Right atrium auricular region (tissue), 2 donors: ENCODE measurements at regions not wholly inside any gene's neighbourhood (a gene's known extent, or its start where the extent isn't known, plus 50 kb on each side); places are given as distances from the start of the nearest gene placed in this dataset.

ENCODE experiments used
- DNase-seq: peaks from one replicate; pipeline ENCODE4 v3.0.0-alpha.2; 2019; ENCODE audit warnings: low spot score
- H3K27ac ChIP-seq, 2 donors: fragments of 200-600 bp; sonication (generic); 1 replicate in 1 of 2; 2 replicates in 1 of 2; pipeline ENCODE4 v1.5.1; 2016 to 2019
- H3K27me3 ChIP-seq, 2 donors: fragments of 200-600 bp; sonication (generic); one replicate each; pipeline versions ENCODE4 v1.5.1 to v1.6.0; 2017 to 2019
- H3K36me3 ChIP-seq: fragments of 200-600 bp; sonication (generic); one replicate; pipeline ENCODE4 v1.5.1; 2016
- H3K4me1 ChIP-seq, 2 donors: fragments of 200-600 bp; sonication (generic); one replicate each; pipeline versions ENCODE4 v1.5.1 to v1.6.0; 2017 to 2019
- H3K4me3 ChIP-seq, 2 donors: fragments of 200-600 bp; sonication (generic); 1 replicate in 1 of 2; 2 replicates in 1 of 2; pipeline ENCODE4 v1.5.1; 2017 to 2019; ENCODE audit warnings: mild to moderate bottlenecking in 1 of 2, moderate library complexity in 1 of 2
- H3K9me3 ChIP-seq, 2 donors: fragments of 200-600 bp; sonication (generic); one replicate each; pipeline ENCODE4 v1.5.1; 2019
- TF ChIP-seq, protein P1 (sequence below), 2 donors: fragments of 200-600 bp; sonication (generic); IDR thresholded peaks; one replicate each; pipeline ENCODE4 v1.5.1; 2019; ENCODE audit warnings: antibody characterized with exemption in 2 of 2

DNA sequence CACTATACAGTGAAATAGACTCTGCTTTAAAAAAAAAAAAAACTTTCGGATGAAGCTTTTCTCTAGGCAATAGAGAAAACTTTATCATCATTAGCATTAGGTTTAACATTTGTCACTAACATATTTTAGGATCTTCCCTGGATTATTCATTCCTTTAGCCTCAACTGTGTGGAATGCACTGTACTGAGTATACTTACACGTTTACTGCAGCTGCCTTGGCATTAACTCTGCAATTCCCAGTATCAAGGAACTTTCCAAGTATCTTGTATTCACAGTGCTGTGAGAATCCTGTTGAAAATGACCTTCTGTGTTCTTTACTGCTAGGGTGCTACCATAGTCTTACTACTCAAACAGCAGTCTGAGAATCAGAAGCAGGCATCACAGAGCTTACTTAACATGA lies 328.2 kb upstream of the COL3A1 start:
- Histone ChIP-seq H3K27ac (no peak overlapping the region), H3K4me1 (no peaks in the 10 kb centered on the region), H3K27me3 (no peaks in the 10 kb centered on the region), H3K9me3 (peaks cover 0 to 14% of the 10 kb centered on the region in 2 donors), H3K4me3 (no peak overlapping the region), H3K36me3 (no peaks in the 10 kb centered on the region)
- TF ChIP-seq, protein P1, sequence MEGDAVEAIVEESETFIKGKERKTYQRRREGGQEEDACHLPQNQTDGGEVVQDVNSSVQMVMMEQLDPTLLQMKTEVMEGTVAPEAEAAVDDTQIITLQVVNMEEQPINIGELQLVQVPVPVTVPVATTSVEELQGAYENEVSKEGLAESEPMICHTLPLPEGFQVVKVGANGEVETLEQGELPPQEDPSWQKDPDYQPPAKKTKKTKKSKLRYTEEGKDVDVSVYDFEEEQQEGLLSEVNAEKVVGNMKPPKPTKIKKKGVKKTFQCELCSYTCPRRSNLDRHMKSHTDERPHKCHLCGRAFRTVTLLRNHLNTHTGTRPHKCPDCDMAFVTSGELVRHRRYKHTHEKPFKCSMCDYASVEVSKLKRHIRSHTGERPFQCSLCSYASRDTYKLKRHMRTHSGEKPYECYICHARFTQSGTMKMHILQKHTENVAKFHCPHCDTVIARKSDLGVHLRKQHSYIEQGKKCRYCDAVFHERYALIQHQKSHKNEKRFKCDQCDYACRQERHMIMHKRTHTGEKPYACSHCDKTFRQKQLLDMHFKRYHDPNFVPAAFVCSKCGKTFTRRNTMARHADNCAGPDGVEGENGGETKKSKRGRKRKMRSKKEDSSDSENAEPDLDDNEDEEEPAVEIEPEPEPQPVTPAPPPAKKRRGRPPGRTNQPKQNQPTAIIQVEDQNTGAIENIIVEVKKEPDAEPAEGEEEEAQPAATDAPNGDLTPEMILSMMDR (IDR thresholded peaks at IDR 0.05) = no peak
- no peak for DNase-seq

DNA sequence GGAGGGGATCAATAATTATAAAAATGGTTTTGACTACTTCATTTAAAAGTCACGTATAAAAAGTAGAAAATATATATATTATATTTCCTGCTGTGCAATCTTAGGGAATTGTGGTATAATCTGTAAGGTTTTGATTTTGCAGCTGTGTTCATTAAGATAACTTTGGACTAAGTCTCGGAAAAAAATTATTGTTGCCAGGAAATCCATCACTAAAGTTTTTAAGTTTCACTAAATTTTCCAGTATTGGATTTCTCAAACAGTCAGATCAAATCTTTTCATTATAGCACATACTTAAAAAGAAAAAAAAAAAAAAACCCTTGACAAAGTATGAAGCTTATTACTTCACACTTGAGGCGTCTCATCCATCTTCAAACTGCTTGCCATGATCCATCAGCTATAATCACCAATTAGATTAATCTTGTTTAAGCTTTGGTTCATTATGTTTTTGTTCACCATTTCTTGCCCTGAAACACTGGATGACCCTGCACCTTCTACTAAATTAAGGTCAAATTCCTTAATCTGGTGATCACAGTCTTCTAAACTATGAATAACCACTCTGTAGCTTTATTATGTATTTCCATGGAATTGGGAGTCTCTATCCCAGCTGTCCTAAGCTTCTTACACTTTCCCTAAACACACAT lies 326.6 kb upstream of the COL3A1 start:
- Histone ChIP-seq H3K27me3 (no peaks in the 10 kb centered on the region), H3K36me3 (no peaks in the 10 kb centered on the region), H3K4me3 (no peak overlapping the region), H3K27ac (no peak overlapping the region), H3K4me1 (no peaks in the 10 kb centered on the region), H3K9me3 (peaks cover 0 to 14% of the 10 kb centered on the region in 2 donors)
- DNase-seq = no peak
- TF ChIP-seq, protein P1 (IDR thresholded peaks at IDR 0.05) = no peak

DNA sequence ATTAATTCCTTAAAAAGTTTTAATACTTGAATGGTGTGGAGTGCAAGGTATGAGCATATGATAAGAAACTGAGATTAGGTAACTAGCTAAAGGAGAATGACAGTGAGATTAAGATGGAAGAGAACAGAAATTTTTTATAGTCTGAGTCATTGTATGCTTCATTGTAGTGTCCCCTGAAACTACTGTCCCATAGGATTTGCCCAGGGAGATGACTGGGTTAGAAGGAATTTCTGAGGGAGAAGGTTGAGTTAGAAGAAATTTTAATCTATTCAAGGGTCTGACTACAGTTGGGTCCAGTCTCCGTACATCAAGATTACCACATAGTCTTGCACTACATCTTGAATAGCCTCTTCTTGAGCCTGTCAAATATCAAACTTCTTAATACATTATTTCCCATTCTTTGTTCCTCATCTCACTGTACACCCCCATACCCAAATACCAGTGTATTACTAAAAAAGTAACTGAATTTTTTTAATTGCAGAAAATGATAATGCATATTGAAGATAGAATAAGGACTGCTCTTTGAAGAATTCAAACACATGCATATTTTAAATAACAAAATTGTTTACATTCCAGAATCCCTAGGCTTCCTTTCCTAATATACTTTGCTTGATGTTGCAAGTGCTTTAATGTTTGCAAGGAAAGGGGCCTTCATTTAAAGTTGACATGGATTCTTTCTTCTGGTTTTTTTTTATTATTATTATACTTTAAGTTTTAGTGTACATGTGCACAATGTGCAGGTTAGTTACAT lies 314.3 kb upstream of the COL3A1 start:
- TF ChIP-seq, protein P1 (IDR thresholded peaks at IDR 0.05) = no peak
- Histone ChIP-seq H3K27ac (no peak overlapping the region), H3K9me3 (no peaks in the 10 kb centered on the region)

DNA sequence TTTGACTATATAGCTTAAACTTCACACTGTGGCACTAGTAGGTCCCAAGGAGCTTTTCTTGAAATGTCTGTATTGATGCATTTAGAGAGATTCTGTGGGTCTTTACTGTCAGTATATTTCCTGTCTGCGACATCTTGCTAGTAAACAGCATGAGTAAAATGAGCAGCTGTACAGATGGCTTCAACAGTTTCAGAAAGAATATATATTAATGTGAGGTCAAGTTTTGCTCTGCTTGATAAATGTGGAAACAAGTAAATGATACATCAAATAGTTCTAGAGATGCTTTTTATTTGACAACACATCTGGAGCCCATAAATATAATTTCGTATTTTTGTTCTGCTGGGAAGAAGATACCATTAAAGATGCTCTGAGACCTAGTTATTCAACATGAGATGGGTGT lies 310.9 kb upstream of the COL3A1 start:
- Histone ChIP-seq H3K27ac (no peak overlapping the region), H3K9me3 (no peaks in the 10 kb centered on the region), H3K36me3 (no peaks in the 10 kb centered on the region), H3K4me3 (no peak overlapping the region), H3K4me1 (no peaks in the 10 kb centered on the region), H3K27me3 (no peaks in the 10 kb centered on the region)
- DNase-seq = no peak
- TF ChIP-seq, protein P1 (IDR thresholded peaks at IDR 0.05) = no peak

More for the DNA sequence above, 314.3 kb upstream of the COL3A1 start:
- no peaks in the 10 kb centered on the region for H3K27me3 ChIP-seq
- DNase-seq = no peak
- H3K36me3 ChIP-seq = no peaks in the 10 kb centered on the region
- no peaks in the 10 kb centered on the region for H3K4me1 ChIP-seq
- no peak overlapping the region for H3K4me3 ChIP-seq

DNA sequence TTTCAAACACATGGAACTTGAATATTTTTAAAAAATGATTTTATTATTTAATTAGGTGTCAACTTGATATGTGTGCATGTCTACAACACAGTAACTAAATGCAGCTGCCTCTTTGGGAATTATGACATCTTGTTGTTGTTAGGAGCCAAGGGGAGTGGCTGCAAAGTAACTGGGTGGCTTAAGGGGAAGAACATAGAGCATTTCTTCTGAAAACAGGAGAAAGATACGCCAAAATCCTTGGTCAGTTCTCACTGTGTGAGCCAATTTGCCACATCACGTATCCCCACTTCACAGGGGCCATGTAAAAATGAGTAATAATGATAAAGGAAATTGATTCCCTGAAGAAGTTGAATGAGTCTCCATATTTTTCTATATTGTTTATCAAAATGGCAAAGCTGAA lies 309.8 kb upstream of the COL3A1 start:
- no peaks in the 10 kb centered on the region for H3K27me3 ChIP-seq
- TF ChIP-seq, protein P1 (IDR thresholded peaks at IDR 0.05) = no peak
- no peaks in the 10 kb centered on the region for H3K9me3 ChIP-seq
- no peaks in the 10 kb centered on the region for H3K4me1 ChIP-seq
- no peak for DNase-seq
- no peaks in the 10 kb centered on the region for H3K36me3 ChIP-seq
- H3K4me3 ChIP-seq = no peak overlapping the region
- H3K27ac ChIP-seq = no peak overlapping the region
